Fibroblast of villous mesenchyme (primary cell): ENCODE measurements at regions not wholly inside any gene's neighbourhood (a gene's known extent, or its start where the extent isn't known, plus 50 kb on each side); places are given as distances from the start of the nearest gene placed in this dataset.

Source experiments
- DNase-seq: peaks from one replicate; pipeline ENCODE4 v3.0.0-alpha.2; 2010; ENCODE audit warnings: low read depth
- H3K4me3 ChIP-seq: 2 replicates; pipeline ENCODE4 v1.5.1; 2011; ENCODE audit warnings: low read depth, mild to moderate bottlenecking, low read length
- small RNA-seq: library from RNA; depleted of rRNA; stranded (forward); fragments of <200 nt; gene quantifications from one replicate; pipeline ENCODE3, GENCODE V24; 2012
- TF ChIP-seq, protein P1 (sequence below): IDR thresholded peaks from 2 replicates; pipeline ENCODE4 v1.5.1; 2012; ENCODE audit warnings: low read depth, mild to moderate bottlenecking, low read length; ENCODE audit not compliant: insufficient read depth

- H3K4me3 ChIP-seq: no peak overlapping the region
- TF ChIP-seq, protein P1, sequence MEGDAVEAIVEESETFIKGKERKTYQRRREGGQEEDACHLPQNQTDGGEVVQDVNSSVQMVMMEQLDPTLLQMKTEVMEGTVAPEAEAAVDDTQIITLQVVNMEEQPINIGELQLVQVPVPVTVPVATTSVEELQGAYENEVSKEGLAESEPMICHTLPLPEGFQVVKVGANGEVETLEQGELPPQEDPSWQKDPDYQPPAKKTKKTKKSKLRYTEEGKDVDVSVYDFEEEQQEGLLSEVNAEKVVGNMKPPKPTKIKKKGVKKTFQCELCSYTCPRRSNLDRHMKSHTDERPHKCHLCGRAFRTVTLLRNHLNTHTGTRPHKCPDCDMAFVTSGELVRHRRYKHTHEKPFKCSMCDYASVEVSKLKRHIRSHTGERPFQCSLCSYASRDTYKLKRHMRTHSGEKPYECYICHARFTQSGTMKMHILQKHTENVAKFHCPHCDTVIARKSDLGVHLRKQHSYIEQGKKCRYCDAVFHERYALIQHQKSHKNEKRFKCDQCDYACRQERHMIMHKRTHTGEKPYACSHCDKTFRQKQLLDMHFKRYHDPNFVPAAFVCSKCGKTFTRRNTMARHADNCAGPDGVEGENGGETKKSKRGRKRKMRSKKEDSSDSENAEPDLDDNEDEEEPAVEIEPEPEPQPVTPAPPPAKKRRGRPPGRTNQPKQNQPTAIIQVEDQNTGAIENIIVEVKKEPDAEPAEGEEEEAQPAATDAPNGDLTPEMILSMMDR: no peak
- no peak for DNase-seq
Observed at GRCh38 chrX:3407121-3407520, 60.7 kb upstream of the MXRA5 start.

- H3K4me3 ChIP-seq: no peak overlapping the region
- no peak for DNase-seq
- TF ChIP-seq, protein P1: no peak
Observed at GRCh38 chrX:3403748-3404147, 57.3 kb upstream of the MXRA5 start.

Small RNA genes in the stretch of these regions (small RNA-seq; reads per million reads assigned to genes)
- gene SNORA48B: 0.28 reads per million
